NCI-H774 (cell line): ENCODE measurements at regions not wholly inside any gene's neighbourhood (a gene's known extent, or its start where the extent isn't known, plus 50 kb on each side); places are given as distances from the start of the nearest gene placed in this dataset.
"Not testable (repeated sequence)": the region's sequence is repeated elsewhere in the genome, so short reads cannot be mapped to it uniquely, and the experiment has no call there.

Source experiments
- DNase-seq: peaks from one replicate; lab custom pipeline; 2025; lab: John Stamatoyannopoulos, UW

DNA sequence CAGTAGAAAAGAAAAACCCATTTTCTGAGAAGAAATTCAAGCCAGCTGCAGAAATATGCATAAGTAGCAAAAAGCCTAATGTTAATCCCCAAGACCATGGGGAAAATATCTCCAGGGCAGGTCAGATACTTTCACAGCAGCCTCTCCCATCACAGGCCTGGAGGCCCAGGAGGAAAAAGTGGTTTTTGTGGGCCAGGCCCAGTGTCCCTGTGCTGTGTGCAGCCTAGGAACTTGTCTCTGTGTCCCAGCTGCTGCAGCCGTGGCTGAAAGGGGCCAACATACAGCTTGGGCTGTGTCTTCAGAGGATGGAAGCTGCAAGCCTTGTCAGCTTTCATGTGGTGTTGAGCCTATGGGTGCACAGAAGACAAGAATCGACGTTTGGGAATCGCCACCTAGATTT lies 581.0 kb downstream of the C4orf33 start:
- no peak for DNase-seq

GRCh38 chr4:129682586-129682985 lies 586.6 kb downstream of the C4orf33 start:
- DNase-seq, result no peak

GRCh38 chr4:129707949-129708348 lies 612.0 kb downstream of the C4orf33 start:
- DNase-seq, result no peak

DNA sequence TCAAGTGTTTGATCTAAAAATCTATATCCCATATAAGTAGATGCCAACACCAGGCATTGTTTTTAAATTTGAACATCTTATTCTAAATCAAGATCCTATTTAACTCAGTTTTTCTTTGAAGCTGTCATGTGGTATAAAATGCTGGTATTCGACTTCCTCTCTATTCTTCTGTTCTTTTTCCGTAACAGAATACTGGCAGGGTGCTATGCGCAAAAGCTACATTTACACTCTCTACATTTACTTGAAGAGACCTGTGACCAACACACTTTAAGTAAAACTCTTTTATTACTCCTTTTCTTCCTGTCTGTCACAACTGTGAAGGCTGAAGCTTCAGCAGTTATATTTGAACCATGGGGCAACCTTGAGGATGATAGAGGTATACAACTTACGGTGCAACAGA lies 612.8 kb downstream of the C4orf33 start:
- DNase-seq, result no peak

- no peak for DNase-seq
These were observed 642.2 kb downstream of the C4orf33 start for GRCh38 chr4:129738175-129738574.

DNA sequence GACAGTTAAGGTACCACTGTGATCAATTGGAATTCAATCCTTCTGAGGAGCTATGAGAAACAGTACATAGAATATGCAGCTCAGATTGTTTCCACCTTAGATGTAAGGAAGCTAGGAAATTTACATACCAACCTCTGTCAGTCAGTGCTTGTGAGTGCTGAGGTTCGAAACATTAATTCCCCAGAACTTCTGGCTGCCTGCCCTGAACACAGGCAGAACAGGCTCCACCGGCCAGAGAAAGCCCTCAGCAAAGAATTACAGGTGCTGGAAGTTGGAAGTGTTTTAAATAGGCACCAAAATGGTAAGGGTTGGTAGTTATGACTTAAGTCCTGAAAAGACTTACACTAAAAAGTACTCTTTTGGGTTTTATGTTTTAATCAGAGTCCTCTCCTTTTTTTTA lies 651.8 kb downstream of the C4orf33 start:
- DNase-seq, result no peak

- no peak for DNase-seq
These were observed 653.0 kb downstream of the C4orf33 start for GRCh38 chr4:129748991-129749390.

GRCh38 chr4:129751646-129752045 lies 655.7 kb downstream of the C4orf33 start:
- no peak for DNase-seq

GRCh38 chr4:129783596-129783995 lies 687.6 kb downstream of the C4orf33 start:
- no peak for DNase-seq

DNA sequence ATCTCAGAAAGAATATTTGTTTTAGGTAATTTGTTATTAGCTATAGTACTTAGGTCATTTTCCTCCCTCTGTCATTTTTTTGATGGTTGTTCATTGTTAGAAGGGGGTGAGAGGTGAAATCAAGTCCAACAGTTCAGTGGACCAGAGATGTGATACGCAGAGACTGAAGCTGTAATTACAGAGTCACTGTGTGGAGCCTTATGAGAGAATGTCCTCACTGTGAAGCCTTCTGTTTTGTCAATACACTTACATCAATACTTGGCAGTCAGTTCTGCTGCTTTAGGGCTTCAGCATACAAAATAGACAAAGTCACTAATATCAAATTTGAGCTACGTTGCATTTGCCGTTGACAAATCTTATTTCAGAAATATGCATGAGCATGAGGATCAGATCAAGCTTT lies 692.5 kb downstream of the C4orf33 start:
- no peak for DNase-seq

DNA sequence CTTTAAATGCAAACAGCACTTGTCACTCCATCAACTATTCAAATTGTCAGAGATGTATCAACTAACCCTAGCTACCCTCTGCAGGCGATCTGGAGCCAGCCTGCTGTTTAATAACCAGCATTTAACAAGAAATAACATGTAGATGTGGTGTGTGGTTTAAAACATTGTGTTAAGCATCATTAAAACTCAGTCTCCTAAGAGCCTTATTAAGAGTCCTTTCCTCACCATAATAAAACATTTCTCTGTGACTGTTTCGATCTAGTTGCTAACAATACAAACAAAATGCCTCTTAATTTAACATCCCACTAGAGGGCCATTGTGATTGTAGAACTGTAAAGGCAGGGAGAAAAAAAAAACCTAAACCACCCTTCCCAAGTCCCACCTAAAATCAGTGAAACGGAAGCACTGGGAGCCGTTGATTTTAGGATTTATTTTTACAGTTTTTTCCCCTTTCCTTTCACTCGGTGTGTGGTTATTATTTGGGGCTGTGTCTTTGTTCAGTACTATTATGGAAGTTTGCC lies 708.6 kb downstream of the C4orf33 start:
- DNase-seq, result no peak

- no peak for DNase-seq
These were observed 711.0 kb downstream of the C4orf33 start for GRCh38 chr4:129806986-129807385.

- no peak for DNase-seq
These were observed 712.3 kb downstream of the C4orf33 start for GRCh38 chr4:129808242-129808641.

GRCh38 chr4:129821073-129821472 lies 725.1 kb downstream of the C4orf33 start:
- DNase-seq, result no peak

DNA sequence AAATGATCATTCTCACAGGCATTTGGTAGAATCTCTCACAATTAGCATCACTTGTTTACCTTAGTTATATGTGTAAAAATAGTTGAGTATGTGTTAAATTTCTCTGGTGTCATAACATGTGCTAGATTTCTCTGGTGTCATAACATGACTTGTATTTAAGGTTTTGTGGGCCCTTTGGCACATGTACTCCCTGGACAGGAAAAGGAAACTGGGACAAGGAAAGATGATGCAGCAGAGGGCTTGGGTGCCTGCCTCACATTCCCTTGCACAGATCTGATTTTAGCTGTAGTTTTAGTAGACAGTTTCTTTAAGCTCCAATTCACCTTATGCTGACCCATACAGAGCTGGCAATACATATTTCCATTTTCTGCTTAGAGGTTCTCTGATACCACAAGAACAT lies 726.0 kb downstream of the C4orf33 start:
- no peak for DNase-seq

DNA sequence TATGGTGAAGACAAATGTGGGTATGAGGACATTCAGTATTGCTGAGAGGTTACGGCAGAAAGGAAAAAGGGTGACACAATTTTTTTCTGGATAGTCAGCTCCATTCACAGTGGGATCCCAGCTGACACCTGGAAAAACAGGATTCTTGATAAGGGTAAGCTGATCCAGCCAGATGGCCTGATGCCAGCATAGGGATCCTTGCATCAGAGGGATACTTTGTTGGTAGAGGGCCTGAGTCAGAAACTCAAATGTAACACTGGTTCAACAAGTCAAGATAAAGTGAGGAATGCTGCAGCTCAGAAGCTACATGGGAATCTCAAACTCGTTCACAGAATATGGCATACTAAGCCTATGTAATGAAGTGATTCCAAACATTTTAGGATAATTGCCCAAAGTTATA lies 726.7 kb downstream of the C4orf33 start:
- no peak for DNase-seq

GRCh38 chr4:129823105-129823504 lies 727.2 kb downstream of the C4orf33 start:
- no peak for DNase-seq

DNA sequence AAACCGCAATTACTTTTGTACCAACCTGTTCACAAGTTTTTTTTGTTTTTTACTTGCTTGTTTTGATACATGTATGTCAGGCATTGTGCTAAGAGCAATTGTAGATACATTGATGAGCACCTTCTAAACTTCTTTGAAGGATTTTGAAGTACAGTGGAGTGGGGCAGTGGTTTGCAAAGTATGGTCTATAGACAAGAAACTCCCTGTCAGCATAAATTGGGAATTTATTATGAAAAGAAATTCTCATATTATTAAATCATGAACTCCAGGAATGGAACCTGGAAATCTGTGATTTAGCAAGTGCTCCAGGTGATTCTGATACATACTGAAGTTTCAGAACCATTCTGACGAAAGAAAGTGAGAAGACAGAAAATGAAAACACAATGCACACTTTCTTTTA lies 733.4 kb downstream of the C4orf33 start:
- no peak for DNase-seq

- no peak for DNase-seq
These were observed 743.7 kb downstream of the C4orf33 start for GRCh38 chr4:129839687-129840086.

- no peak for DNase-seq
These were observed 746.1 kb downstream of the C4orf33 start for GRCh38 chr4:129842096-129842495.

DNA sequence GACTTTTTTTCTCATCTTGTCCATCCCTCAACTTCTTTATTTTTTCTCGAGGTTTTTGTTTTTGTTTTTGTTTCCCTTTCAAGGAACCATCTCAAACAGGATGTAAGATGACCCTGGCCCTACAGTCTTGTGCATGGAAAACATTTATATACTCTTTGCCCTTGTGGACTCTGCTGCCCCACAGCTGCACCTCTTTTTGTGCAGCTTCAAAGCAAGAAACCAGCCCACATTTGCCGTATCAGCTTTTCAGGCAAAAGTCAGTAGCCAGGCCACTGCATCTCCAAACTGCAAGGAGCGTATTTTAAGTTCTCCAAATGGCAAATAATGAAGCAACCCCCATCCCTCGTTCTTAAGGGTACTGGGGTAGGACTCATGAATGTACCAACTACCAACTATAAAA lies 756.5 kb downstream of the C4orf33 start:
- DNase-seq, result no peak

DNA sequence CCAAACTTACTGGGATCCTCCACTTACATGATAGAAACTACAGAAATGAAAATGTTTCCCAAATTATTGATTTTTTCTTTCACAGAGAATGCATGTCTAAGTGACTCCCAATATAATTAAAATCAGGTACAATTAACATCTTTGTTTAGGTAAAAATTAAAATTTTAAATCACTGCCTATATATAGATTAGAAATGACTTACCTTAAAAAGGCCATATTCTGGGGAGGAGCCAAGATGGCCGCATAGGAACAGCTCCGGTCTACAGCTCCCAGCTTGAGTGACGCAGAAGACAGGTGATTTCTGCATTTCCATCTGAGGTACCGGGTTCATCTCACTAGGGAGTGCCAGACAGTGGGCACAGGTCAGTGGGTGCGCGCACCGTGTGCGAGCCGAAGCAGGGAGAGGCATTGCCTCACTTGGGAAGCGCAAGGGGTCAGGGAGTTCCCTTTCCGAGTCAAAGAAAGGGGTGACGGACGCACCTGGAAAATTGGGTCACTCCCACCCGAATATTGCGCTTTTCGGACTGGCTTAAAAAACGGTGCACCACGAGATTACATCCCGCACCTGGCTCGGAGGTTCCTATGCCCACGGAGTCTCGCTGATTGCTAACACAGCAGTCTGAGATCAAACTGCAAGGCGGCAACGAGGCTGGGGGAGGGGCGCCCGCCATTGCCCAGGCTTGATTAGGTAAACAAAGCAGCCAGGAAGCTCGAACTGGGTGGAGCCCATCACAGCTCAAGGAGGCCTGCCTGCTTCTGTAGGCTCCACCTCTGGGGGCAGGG lies 757.9 kb downstream of the C4orf33 start:
- DNase-seq, result not testable (repeated sequence)

DNA sequence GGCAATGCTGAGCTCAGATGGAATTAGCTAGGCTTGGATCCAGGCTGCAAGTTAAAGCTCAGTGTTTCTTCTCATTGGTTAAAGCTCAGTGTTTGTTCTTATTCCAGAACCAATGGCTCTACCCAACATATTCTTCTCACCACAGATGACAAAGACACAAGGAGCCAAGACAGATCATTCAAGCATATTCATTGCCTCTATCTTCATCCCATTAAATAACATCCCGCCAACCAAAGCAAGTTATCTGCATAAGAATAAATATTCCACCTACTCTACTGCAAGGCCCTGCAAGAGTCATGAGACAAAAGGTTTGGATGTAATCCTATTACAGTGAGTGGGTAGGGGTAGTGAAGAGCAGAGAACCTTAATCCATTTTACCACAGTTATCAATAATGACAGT lies 766.5 kb downstream of the C4orf33 start:
- no peak for DNase-seq

DNA sequence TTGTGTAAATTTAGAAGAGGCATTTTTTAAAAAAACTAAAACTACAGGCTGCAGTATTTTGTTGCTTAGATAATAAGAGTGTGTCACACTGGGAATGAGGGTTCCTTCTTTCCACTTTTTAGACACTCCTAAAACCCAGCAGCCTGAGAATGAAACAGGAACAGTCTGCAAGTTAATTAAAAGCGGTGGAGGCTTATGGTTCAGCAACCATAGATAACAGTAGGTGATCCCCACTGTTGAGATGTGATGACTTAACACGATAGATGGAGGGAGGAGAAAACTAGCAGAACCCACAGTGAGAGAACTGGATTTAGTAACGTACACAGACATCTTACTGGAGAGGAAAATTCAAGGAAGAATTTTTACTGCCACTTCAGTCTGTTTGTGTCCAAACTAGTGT lies 767.3 kb downstream of the C4orf33 start:
- no peak for DNase-seq
